ENCODE measurements at regions not wholly inside any gene's neighbourhood (a gene's known extent, or its start where the extent isn't known, plus 50 kb on each side); places are given as distances from the start of the nearest gene placed in this dataset.

- TF ChIP-seq CTCF (conservative IDR thresholded peaks at IDR 0.05 in 1 of 2, IDR thresholded peaks at IDR 0.05 in 1 of 2; ENCODE audit: low read depth in 1 of 2, low read length in 2 of 2) (no peak), EZH2 (IDR thresholded peaks at IDR 0.05; ENCODE audit: low read length, missing control alignments) (no peak)
Measured at GRCh38 chr13:56020425-56020824, 1120.3 kb upstream of the PRR20A start.
